ENCODE measurements at regions not wholly inside any gene's neighbourhood (a gene's known extent, or its start where the extent isn't known, plus 50 kb on each side); places are given as distances from the start of the nearest gene placed in this dataset.

GRCh38 chr6:3575701-3576100 lies 118.9 kb upstream of the SLC22A23 start:
- no peak for TF ChIP-seq POLR2A (IDR thresholded peaks at IDR 0.05)
- no peak for TF ChIP-seq CTCF (IDR thresholded peaks at IDR 0.05)
